ENCODE measurements at regions not wholly inside any gene's neighbourhood (a gene's known extent, or its start where the extent isn't known, plus 50 kb on each side); places are given as distances from the start of the nearest gene placed in this dataset.

DNA sequence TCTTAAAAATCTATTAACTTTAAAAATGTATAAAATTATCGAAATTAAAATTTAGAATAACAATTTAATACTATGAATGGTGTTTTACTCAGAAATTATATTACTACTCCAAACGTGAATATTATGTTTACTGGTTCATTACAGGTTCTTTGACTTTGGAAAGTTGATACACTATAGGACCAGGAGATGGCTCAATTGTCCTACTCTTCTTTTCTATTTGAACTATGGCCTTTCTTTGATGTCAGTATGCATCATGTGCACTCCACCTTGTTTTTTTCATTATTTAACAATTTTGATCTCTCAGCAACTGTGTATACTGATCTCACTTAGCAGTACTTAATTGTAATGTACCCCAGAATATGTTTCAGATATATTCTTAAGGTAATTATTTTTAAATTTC, 391.5 kb upstream of the MANEA start:
- TF ChIP-seq, protein P1, sequence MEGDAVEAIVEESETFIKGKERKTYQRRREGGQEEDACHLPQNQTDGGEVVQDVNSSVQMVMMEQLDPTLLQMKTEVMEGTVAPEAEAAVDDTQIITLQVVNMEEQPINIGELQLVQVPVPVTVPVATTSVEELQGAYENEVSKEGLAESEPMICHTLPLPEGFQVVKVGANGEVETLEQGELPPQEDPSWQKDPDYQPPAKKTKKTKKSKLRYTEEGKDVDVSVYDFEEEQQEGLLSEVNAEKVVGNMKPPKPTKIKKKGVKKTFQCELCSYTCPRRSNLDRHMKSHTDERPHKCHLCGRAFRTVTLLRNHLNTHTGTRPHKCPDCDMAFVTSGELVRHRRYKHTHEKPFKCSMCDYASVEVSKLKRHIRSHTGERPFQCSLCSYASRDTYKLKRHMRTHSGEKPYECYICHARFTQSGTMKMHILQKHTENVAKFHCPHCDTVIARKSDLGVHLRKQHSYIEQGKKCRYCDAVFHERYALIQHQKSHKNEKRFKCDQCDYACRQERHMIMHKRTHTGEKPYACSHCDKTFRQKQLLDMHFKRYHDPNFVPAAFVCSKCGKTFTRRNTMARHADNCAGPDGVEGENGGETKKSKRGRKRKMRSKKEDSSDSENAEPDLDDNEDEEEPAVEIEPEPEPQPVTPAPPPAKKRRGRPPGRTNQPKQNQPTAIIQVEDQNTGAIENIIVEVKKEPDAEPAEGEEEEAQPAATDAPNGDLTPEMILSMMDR (conservative IDR thresholded peaks at IDR 0.05; ENCODE audit: low read depth in 2 of 2): no peak; a peak in 1 of 4 replicates
- TF ChIP-seq EZH2phosphoT487 (IDR thresholded peaks at IDR 0.05; ENCODE audit: unreplicated experiment) (no peak), POLR2AphosphoS5 (IDR thresholded peaks at IDR 0.05; ENCODE audit: low read depth) (no peak), EZH2 (IDR thresholded peaks at IDR 0.05; ENCODE audit: low read depth, unreplicated experiment) (no peak)

All from GM23338 (cell line).